ENCODE measurements at regions not wholly inside any gene's neighbourhood (a gene's known extent, or its start where the extent isn't known, plus 50 kb on each side); places are given as distances from the start of the nearest gene placed in this dataset.
"Not testable (repeated sequence)": the region's sequence is repeated elsewhere in the genome, so short reads cannot be mapped to it uniquely, and the experiment has no call there.

DNA sequence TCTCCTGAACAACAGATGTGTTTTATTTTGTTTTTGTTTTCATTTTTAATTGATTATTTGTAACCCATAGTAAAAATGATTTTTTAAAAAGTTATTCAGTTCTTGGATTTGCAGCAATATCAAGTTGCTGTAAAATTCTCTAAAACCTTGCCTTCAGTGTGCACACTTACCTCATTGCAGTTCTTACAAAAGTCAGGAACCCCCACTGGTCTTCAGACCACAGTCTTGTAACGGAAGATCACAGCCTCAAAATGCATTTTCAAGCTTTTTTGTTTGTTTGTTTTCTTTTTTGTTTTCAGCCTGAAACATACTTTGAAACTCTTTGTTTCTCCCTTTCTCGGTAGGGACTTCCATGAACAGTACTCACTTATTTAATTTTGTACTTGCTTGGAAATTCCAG is 1012.8 kb upstream of the GYPC start:
- DNase-seq, result no peak

DNA sequence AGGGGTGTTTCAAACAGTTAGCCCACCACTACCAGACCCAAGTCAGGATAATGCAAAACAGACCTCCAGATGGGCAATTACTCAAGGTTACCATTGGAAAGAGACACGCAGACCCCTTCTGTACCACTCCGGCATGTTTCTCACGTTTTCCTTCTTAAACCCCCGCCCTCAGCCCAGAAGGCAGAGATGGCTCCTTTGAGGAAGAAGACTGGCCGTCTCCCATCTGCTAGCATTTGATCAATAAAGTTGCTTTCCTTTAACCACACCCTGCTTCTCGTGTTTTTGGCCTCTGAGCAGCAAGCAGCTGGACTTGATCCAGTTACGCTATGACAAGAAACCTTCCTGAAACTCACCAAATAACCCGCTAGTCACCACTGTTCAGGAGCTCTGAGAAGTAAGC is 1012.4 kb upstream of the GYPC start:
- no peak for DNase-seq

DNA sequence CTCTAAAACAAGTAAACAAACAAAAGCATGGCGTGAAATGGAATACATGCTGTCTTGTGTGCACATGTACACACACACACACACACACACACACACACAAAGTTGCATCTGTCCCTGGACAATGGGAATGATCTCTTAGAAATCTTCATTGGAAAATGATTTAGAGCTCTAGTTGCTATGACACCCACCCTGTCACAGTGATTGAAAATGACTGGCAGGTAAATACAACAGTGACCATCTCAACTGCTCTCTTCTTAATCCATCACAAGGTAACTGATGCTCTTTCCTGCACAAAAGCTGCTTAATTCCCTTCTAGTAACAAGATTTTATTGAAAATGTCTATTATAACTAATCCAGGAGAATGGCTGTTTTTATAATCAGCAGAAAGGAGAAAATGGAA is 1011.7 kb upstream of the GYPC start:
- no peak for DNase-seq

DNA sequence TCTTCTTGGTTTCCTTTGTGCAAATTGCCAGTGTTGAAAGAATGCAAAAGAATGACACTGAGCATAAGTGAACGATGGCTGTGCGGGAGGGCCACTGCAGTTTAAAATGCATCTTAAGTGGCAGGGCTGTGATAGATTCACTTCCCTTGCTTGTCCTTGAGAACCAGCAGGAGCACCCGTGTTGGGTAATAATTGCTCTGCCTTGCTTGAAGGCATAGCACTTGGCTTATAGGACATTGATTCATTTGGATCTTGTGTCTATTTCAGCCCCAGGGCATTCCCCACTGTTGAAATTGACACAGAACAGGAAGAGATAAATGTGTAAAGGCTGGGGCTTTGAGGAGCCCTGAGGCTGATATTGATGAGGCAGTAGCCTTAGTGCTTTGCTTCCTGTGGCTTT is 1003.7 kb upstream of the GYPC start:
- DNase-seq, result no peak

DNA sequence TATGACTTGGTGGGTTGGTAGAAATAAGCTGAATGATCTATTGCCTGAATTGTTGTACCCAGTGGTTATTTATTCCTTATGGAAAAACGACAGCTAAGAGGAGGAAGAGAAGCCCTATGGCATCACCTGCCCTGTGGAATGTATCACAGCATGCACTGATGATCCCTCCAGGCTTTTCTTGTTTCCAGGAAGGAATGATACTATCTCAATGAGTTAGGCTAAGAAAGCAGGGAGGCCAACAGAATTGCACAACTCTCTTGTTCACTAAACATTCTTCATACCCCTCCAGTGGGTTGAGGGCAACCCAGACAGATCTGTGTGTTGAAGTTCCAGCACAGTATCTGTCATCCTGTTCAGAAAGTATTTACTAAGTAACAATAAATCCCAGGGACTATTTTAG is 1001.7 kb upstream of the GYPC start:
- no peak for DNase-seq

DNA sequence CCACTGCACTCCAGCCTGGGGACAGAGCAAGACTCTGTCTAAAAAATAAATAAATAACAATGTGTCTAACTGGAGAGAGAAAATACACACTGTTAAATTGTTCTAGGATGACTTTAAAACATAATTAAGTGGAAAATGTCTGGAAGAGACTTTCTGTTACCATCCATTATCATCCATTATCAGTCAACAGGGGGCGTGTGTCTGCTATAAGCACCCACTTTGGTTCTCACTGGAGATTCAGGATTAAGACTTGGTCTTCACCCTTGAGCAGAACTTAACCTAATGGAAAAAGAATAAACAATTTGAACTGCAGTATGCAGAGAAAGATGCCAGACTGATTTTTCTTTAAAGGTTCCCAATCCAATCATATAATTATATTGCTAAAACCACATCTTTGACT is 999.8 kb upstream of the GYPC start:
- no peak for DNase-seq

DNA sequence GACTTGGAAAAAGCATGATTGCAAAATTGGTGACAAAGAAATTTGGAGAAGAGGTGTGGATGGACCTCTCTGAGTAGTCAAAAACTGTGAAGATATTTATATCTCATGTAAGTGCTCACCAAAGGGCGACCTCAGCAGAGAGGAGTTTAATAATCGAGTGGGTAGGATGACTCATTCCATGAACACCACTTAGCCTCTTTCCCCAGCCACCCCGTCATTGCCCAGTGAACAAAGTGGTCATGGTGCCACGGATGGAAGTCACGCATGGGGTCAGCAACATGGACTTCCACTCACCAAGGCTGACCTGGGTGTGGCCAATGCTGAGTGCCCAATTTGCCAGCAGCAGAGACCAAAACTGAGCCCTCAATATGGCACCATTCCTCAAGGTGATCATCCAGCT is 997.4 kb upstream of the GYPC start:
- no peak for DNase-seq

DNA sequence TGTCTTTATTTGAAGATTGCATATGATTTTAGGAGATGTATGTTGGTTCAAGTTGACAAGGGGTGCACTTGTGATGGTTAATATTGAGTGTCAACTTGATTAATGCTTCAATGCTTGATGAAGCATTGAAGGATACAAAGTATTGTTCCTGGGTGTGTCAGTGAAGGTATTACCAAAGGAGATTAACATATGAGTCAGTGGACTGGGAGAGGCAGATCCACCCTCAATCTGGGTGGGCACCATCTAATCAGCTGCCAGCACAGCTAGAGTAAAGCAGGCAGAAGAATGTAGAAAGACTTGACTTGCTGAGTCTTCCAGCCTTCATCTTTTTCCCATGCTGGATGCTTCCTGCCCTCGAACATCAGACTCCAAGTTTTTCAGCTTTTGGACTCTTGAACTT is 995.6 kb upstream of the GYPC start:
- DNase-seq, result not testable (repeated sequence)

DNA sequence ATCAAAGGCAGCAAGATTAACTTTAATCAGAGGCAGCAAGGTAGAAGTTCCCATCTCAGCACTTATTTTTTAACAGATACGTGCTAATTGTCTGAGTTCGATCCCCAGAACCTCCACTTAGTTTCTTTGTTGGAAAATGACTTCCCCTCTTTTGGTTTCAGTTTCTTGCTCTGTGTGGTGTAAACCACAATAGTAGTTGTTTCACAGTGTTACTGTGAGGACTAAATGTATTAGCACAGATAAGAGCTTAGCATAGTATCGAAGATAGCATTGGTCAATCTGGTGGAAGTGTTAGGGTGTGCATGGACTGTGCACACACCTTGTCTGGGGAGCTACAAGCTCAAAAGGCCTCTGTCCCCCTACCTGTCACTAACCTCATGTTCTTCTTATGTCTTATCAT is 988.3 kb upstream of the GYPC start:
- DNase-seq, result no peak

DNA sequence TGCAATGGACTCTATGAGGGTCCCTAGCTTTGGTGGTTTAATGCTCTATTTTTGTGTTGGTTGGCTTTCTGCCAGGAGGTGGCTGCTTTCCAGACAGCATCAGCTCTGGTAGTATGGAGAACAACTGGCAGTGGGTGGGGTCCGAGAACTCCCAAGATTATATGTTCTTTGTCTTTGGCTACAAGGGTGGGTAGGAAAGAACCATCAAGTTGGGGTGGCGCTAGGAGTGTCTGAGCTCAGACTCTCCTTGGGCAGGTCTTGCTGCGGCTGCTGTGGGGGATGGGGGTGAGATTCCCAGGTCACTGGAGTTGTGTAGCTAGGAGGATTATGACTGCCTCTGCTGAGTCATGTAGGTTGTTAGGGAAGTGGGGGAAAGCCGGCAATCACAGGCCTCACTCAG is 976.1 kb upstream of the GYPC start:
- DNase-seq, result no peak

DNA sequence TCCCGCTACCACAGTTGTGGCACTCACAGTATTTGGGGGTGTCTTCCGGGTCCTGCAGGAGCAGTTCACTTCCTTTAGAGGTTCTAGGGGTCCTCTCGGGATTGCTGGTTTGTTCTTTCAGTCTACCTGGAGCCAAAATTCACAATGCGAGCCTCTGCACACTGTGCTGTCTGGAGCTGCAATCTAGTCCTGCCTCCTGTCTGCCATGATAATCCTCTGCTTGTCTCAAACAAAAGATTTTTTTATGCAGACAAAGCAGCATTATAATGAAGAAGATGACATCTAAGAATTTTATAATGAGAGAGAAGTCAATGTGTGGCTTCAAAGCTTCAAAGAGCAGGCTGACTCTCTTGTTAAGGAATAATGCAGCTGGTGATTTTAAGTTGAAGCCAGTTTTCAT is 975.1 kb upstream of the GYPC start:
- DNase-seq, result no peak

DNA sequence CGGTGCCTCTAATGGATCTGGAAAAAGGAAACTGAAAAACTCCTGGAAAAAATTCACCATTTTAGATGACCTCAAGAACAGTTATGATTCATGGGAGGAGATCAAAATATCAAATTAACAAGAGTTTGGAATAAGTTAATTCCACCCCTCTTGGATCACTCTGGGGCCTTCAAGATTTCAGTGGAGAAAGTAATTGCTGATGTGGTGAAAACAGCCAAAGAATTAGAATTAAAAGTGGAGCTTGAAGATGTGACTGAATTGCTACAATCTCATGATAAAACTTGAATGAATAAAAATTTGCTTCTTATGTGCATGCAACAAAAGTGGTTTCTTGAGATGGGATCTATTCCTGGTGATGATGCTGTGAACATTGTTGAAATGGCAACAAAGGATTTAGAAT is 974.4 kb upstream of the GYPC start:
- DNase-seq, result no peak

DNA sequence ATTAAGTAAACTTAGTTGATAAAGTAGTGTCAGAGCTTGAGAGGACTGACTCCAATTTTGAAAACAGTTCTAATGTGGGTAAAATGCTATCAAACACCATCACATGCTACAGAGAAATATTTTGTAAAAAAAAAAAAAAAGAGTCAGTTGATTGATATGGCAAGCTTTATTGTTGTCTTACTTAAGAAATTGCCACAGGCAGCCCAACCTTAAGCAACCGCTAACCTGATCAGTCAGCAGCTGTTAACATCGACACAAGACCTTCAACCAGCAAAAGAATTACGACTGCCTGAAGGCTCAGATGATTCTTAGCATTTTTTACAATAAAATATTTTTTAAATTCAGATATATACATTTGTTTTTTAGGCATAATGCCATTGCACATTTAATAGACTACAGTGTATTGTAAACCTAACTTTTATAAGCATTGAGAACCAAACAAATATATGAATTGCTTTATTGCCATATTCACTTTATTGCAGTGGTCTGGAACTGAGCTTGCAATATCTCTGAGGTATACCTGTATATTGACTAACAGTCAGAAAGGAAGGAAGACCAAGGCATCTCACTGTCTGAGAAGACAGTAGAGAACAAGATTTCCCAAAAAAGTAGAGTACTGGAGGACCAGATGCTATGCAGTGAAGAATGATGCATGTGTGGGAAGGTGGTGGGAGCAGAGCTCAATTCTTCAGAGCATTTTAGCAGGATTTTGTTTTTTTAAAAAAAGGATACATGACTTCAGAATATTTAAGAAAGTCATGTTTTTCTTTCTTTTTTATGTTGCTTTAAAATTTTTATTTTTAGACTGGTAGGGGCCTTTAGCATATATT is 973.8 kb upstream of the GYPC start:
- no peak for DNase-seq

DNA sequence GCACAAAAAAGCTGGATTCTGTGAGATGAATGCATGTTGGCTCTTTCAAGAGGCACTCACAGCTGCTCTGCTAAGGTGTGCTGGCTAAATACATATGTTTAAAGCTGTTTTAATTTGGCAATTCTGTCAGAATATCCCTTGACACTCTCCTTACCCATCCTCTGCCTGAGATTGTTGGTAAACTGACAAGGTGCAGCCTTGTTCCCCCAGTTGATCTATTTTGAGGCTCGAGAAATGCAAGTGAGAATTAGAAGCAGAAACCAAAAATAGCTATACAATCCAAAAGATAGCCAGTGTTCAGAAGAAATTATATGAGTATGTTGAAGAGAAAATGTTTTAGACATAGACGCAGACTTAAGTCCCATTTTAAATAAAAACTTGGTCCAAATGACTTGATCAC is 971.7 kb upstream of the GYPC start:
- DNase-seq, result no peak

DNA sequence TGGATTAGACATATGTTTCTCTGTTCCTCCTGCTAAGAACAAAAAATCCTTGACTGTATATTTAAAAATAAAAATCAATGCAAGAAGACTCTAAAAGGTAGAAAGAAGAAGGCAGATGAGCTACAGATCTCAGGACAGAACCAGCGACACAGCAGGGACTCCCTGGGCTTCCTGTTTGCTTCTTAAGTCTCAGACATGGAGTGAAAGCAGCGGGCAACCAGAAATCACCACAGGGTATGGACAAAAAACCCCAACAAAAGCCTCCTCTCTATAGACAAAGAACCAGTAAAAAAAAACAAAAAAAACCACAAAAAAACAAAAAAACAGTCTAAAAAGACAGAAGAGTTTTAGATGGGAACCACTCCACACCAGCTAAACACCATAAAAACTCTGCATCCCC is 971.0 kb upstream of the GYPC start:
- DNase-seq, result no peak

DNA sequence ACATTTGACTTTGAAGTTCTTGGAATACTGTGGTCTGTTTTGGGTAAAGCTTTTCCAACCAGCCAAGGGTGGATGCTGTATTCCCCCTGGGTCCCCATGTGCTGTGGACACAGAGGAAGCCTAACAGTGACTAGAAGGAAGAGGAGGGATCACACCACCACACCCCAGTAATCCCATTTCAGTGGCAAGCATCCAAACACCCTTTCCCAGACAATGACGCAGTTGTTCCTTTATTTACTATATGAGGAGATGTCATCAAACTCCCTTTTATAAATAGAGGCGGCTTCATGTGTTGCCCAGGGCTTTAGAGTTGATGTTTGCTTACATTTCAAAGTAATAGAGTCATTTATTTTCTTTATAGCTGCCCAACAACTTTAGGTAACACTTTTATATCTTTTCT is 959.4 kb upstream of the GYPC start:
- DNase-seq, result no peak

DNA sequence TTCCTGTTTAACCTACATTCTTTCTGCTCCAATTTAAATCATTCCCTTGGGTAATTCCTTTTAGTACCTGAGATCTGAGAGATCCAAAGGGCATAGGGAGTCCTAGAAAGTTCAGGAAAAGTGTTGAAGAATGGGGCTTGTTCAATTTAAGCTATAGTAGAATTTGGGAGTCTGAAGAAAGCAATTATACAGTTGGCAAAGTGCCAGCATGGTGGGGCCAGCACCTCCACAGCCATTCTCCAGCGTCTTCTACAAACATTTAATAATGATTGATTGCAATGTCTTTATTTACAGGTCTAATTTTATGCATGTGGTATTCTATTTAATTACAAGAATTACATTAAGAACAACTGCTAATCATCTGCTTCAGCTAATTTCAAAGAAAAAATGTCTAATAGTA is 957.7 kb upstream of the GYPC start:
- no peak for DNase-seq

DNA sequence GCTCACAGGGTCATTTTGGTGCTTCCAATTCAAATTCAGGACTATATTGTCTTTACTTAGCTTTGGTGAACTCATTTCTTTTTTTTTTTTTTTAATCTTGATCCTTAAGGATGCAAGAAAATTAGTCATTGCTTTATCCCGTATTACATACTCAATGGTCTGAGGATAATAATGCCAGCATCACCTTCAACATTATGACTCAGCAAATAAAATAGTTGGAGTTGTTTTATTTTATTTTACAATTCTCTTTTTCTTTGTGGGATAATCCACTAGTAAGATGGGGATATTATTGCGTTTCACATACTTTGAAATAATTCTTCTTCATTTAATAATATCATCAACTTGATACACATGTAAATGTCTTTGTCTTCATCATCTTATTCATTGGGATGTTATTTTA is 954.9 kb upstream of the GYPC start:
- no peak for DNase-seq

DNA sequence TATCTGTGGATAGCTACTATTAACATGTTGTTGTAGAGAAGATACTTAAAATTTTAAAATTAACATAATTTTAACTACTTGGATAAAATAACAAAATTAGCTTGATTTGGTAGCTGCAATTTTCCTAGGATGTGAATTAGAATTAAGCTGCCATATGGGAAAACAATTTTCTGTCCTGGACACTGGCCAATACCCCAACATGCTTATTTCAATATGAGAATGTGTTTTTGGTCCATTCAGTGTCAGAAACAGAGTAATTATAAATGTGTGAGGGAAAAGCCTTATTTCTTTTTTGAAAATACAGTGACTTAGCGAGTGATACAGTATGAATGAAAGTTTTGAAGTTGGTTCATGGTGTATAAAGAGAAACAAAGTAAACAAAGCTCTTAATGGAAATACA is 948.3 kb upstream of the GYPC start:
- DNase-seq, result no peak

DNA sequence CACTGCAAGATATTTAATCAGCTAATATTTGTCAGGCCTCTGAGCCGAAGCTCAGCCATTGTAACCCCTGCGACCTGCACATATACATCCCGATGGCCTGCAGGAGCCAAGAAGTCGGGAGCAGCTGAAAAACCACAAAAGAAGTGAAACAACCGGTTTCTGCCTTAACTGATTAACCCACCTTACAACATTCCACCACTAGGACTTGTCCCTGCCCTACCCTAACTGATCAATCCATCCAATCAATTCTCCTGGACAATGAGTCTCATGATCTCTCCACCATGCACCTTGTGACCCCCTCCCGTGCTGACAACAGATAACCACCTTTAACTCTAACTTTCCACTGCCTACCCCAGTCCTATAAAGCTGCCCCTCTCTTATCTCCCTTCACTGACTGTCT is 945.4 kb upstream of the GYPC start:
- no peak for DNase-seq

DNA sequence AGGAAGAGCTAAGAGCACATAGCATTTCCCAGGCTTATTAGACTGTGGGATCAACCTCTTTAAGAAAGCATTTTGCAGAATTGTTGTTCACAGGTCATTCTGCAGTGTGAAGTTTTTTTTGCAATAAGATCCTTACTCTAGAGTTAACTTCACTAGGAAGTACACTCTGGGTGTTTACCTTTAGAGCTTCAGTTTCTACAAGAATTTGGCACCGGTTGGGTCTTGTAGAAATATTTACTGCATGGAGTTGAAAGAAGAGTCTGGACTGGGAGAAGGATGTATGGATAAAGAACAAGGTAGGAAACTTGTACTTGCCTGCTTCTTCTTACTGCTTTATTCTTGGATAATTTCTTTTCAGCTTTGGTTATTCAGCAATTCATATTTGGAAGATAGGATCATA is 944.9 kb upstream of the GYPC start:
- DNase-seq, result no peak

DNA sequence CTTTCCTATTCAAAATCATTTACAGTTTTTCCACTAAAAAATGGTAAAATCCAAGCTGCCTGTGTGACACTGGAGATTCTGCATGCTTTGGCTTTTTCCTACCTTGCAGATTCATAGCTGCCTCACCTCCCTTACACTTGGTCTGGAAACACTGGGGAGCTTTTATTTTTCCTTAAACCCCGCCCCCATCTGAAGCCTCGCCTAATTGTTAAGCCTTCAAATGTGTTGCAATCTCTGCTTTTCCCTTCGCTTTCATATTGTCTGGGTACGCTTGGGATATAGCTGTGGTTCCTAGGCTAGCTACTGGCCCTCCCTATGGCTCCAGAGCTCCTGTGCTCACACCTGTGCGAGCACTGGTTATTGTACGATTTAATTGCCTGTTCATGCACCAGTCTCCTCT is 942.4 kb upstream of the GYPC start:
- DNase-seq, result no peak

DNA sequence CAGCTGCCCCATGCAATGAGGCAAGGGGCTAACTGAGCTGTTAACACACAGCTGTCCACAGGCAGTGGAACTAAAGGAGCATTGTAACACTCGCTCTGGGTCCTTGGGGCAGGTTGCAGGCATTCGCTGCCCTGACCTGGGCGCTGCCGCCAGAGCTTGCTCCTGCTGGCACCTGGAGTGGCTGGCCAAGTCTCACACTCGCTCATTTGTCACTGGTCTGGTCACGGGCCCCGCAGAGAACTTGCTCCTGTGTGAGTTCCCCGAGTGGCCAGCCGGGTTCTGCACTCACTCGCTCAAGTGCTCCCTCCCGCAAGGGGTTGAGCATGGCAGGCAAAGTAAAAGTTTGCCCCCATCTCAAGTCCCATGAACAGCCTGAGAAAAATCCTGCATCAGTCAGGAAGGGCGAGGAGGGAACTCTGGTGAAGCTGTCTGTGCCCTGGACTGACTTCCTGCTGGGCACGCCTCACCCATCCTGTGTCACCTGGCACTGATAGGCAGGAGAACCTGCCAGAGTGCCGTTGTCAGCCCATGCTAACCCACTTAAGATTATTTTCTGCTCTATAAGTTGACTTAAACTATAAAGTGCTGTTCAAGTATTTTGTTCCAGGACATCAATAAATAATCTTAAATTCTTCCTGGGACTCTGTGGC is 934.8 kb upstream of the GYPC start:
- no peak for DNase-seq

DNA sequence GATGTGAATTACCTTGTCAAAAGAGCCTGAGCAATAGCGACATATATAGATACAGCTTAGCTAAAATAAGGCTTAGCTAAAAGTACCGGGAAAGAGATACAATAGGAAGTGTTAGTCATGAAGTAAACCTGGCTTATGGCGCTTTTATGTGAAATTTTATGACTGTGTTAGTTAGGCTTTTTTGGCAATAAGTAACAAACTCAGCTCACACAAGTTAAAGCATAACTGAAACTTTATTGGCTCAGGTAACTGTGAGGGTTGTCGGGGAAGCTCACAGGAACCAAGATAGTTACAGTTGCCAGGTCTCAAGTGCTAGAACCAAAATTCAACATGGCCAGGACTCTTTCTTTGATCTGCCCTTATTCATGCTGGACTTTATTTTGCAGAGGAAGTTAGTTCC is 925.0 kb upstream of the GYPC start:
- DNase-seq, result no peak

DNA sequence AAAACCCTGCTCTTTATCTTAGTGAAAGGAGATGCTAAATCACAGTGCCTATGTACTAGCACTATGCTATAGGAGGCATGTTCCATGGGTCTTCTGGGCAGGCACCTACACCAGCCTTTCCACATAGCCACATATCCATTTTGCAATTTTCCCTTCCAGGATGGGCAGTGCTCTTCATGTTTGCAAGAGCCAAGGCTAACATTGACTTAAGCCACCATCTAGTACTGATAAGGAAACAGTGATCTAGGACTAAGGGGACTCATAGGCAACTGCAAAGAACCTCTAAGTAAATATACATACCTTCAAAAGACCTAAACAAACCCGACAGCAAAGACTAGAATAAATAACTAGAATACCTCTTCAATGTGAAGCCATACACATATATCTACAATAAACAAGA is 919.7 kb upstream of the GYPC start:
- DNase-seq, result no peak

Measured in suppressor macrophage treated with lipopolysaccharide for 4 hours (primary cell).